ENCODE measurements at regions not wholly inside any gene's neighbourhood (a gene's known extent, or its start where the extent isn't known, plus 50 kb on each side); places are given as distances from the start of the nearest gene placed in this dataset.
"Not testable (repeated sequence)": the region's sequence is repeated elsewhere in the genome, so short reads cannot be mapped to it uniquely, and the experiment has no call there.

DNA sequence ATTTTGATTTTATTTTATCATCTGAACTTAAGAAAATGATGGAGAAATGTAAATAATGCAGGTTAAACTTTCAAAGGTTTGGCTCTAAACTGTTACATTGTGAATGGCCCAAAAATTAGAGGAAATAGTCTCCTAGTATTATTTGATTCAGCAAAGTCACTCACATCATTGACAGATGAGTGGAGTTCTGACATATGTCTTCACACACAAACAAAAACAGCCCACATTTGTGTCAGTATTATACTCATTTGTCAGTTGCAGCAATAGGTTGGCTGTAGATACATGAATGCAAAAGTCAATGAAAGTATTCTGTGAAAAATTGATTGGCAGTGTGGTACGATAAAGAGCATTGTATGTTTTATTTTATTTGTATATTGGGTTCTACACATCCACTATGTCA is 108.8 kb upstream of the BMPER start:
- ATAC-seq (no peak), DNase-seq (ENCODE audit: missing footprints) (no peak)
- intact Hi-C loops (cut with DNase I): no loop called here

DNA sequence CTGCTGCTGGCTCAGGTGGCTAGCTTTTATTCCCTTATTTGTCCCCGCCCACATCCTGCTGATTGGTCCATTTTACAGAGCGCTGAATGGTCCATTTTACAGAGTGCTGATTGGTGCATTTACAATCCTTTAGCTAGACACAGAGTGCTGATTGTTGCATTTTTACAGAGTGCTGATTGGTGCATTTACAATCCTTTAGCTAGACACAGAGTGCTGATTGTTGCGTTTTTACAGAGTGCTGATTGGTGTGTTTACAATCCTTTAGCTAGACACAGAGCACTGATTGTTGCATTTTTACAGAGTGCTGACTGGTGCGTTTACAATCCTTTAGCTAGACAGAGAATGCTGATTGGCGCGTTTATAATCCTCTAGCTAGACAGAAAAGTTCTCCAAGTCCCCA is 107.8 kb upstream of the BMPER start:
- DNase-seq (ENCODE audit: missing footprints); intact Hi-C loops (cut with DNase I); ATAC-seq: not testable (repeated sequence)

DNA sequence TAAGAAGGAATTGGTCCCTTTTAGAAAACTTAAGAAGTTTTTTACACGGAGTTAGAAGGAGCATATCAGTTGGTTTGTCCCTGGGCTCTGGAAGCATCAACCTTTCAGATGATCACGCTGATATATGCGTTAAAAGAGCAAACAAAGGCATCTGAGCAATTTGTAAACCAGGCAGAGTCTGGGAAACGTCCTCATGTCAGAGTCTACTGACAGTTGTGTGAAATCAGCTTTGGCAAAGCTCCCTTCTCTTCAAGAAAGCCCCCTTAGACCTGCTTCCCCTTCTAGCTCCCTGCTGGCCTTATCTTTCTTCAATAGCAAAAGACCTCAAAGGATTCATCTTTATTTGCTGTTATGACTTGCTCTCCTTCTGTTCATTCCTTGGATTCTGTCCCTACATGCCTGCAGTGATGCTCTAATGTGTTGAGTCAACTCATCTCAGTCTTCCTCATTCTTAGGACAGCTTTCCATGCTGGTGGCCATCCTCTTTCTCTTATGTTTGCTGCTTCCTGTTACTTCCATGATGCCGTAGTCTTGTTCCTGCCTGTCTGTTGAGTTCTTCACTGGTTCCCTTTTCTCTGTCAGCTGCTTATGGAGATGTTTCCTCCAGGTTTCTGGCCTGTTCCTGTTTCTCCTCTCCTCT is 106.5 kb upstream of the BMPER start:
- DNase-seq (ENCODE audit: missing footprints): no peak
- no peak for ATAC-seq
- intact Hi-C loops (cut with DNase I): no loop called here

DNA sequence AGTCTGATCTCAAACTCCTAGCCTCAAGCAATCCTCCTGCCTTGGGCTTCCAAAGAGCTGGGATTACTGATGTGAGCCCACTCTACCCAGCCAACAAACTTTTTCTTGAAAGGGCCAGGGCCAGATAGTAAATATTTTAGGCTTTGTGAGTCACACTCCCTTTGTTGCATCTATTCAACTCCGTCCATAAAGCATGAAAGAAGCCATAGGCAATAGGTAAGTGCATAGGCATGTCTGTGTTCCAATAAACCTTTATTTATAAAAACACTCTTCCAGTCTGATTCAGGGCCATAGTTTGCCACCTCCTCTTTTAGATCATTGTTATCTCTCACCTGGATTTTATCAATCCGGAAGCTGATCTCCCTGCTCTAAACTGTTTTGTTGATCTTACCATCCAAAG is 105.6 kb upstream of the BMPER start:
- ATAC-seq: no peak
- intact Hi-C loops (cut with DNase I): no loop called here
- no peak for DNase-seq (ENCODE audit: missing footprints)

DNA sequence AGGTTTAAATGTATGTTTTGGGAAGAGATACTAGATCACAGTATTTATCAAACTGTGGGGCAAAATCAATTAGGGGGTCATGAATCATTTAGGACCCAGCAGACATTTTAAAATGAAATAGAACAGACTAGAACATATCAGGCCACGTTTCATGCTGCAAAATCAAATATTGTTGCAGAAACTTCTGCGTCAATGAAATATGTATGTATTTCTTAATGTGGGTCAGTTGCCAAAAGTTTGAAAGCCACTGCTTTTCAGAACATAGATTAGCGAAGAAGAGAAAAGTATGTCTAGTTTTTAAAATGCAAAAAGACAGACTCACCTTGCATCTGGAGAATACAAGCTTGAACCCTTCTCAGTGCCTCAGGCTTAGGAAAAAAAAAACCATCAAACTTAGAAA is 102.7 kb upstream of the BMPER start:
- no peak for DNase-seq (ENCODE audit: missing footprints)
- ATAC-seq: no peak
- intact Hi-C loops (cut with DNase I): no loop called here

DNA sequence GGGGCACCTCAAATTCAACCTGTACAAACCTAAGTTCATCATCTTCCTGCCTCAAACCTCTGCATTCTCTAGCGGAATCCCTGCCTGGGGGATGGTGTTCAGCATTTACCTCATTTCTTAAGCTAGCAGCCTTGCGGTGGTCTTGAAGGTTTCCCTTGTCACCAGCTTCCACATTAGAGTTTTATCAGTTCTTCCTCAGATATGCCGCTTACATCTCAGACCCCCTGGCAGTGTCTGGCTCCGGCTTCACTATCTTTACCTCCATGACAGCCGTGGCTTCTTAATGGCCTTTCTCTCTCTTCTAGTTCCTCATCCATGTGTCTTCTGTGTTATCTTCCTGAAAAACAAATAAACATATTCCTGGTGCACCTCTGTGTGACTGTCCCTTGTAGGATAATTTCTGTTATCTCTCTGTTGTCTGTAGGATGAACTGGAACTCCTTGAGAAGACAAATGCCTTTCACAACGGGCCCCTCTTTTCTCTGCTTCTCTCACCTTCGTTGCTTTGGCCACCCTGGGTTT is 101.1 kb upstream of the BMPER start:
- ATAC-seq: no peak
- intact Hi-C loops (cut with DNase I): no loop called here
- DNase-seq (ENCODE audit: missing footprints): no peak

DNA sequence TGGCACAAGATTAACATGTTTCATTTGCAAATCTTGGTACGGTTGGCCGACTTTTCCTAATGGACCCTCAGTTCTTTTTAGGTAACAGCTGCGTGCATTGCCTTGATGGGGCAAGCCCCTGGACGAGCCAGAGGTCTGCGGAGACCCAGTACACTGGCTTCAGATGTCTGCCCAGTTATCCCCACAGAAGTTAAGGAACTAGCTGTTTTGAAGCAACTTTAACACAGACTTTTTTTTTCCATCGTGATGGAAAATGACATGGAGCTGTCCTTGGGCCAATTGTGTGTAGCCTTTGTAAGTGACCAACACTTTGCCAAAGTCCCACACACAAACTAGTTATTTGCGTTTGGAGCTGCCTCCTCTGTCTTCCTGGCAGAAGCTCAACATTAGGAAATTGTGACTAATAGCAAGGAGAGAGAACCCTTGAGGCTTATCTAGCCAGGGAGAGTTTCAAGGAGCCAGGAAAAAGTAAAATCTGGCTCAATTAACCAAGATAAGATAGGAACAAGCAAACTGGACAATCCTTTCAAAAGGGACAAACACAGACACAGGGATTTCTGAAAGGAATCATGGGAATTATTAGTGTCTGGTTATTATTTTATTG is 99.6 kb upstream of the BMPER start:
- peak; percentile 81 for ATAC-seq
- DNase-seq (ENCODE audit: missing footprints): no peak
- intact Hi-C loops (cut with DNase I): loop anchor here (5.0 kb wide), 1 partner anchor 43 kb away; no protein-coding TSS in a partner anchor

DNA sequence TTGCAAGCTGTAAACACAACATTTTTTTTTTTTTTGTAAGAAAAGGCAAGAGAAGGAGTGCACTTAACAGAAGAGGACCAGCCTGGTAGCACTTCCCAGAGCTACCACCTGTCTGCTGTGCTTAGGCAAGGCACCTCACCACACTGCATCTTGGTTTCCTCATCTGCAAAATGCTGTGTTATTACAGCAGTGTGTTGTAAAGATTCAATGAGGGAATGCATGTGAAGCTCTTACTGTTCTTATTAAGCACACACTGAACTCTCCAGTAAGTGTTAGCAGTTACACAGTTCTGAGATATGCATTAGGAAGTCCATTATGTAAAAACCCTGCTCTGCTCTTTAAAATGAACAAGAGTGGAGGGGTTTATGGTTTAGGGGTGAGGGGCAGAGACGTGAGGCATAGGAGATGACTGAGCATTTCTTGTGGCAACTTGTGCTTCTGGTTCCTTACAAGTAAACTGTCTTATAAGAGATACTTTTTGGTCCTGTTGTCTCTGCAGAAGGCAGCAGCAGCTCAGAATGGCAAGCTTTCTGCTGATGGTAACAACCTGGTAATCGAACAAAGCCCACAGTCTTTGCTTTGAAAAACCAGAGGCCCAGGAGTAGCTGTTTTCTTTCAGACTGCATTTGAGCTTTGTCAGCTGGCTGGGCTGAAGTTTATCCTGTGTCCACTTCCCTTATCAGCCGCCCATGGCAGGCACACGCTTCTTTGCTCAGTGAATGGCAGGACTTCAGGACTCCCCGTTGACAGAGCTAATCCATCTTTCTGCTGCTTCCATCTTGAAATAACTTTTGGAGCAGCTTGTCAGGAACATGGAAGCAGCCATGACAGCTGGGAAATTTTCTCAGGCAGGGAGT is 98.8 kb upstream of the BMPER start:
- ATAC-seq: peak; percentile 90
- intact Hi-C loops (cut with DNase I): loop anchor here (5.0 kb wide), 1 partner anchor 44 kb away; no protein-coding TSS in a partner anchor
- peak; percentile 70 for DNase-seq (ENCODE audit: missing footprints)

DNA sequence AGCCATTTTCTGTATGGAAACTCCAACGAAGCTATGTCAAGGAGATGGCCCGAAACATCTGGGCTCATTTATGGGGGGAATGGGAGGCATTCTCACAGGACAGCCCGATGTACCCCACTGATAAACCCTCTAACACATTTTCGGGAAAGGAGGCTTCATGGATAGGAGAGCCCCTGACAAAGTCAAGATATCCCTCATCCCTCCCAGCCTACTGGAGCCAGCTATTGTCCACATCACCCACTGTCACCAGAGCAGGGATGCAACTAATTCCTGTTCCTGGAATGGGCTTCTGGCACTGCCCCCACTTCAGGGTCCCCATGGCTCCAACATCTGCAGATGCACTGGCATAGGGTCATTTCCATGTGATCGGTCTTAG is 98.2 kb upstream of the BMPER start:
- ATAC-seq: no peak
- intact Hi-C loops (cut with DNase I): loop anchor here (5.0 kb wide), 1 partner anchor 45 kb away; no protein-coding TSS in a partner anchor
- DNase-seq (ENCODE audit: missing footprints): no peak

DNA sequence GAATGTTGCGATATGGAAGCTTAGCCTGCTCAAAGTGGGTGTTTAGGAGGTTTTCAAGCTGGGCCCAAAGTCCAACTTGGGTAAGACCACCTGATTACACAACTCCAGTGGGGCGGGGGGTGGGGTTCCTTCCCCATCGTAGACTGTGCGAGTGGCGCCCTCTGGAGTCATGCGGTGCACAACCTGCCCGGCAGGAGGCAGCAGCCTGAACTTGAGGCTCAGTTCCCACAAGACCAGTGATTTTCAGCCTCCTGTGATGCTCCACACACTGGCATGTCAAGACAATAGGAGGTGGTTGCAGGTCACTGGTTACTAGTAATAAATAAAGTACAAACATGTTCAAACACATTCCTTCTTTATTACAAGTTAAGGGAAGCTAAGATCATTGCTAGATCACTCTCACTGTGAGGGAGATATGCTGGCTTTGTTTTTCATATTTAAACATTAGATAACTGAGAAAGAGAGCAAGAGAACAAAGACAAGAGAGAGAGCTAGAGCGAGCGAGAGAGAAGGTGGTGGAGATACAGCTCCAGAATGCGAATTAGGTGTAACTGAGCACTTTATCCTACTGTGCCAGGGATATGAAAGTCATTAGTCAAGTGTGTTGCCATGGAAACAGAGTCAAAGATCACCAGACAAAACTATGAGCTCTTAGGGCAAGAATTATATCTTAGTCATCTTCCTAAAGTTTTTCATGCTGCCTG is 97.4 kb upstream of the BMPER start:
- DNase-seq (ENCODE audit: missing footprints) (peak; percentile 64), ATAC-seq (no peak)
- intact Hi-C loops (cut with DNase I): loop anchor here (5.0 kb wide), 1 partner anchor 46 kb away; no protein-coding TSS in a partner anchor

DNA sequence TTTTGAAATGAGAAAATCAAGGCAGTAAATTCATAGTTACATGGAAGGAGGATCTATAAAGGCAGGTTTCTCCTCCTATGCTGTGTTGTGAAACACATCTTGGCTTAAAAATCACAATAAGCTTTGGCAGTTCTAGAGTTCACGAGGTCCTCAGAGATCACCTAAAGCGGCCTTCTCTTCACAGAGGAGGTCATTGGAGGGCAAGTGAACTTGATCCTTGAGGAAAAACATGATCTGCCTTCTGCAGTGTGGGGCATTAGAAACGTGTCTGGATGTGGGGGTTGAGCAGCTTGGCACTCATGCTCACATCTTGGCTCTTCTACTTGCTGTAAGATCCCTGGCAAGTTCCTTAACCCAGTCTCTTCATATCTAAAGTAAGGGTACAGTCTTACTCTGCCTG is 96.1 kb upstream of the BMPER start:
- DNase-seq (ENCODE audit: missing footprints): no peak
- intact Hi-C loops (cut with DNase I): loop anchor here (5.0 kb wide), 1 partner anchor 47 kb away; no protein-coding TSS in a partner anchor

DNA sequence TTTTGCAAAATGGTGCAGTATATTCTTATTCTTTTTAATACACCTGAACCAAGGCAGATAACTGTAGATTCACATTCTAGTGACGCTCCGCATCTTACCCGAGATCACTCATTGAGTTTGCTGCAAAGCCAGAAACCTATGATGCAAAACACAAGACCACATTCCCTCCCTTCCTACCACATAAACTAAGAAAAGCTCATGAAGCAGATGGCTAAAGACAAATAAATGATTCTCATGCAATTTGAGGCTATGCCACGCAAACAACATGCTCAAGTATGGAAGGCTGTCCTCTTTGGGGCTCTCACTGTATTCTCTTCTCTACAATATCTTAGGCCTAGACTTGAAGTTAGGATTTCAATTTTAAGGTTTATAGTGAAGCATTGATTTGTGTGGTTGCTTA is 95.0 kb upstream of the BMPER start:
- intact Hi-C loops (cut with DNase I): no loop called here
- ATAC-seq (no peak), DNase-seq (ENCODE audit: missing footprints) (no peak)

More for the DNA sequence above, 96.1 kb upstream of the BMPER start:
- no peak for ATAC-seq

DNA sequence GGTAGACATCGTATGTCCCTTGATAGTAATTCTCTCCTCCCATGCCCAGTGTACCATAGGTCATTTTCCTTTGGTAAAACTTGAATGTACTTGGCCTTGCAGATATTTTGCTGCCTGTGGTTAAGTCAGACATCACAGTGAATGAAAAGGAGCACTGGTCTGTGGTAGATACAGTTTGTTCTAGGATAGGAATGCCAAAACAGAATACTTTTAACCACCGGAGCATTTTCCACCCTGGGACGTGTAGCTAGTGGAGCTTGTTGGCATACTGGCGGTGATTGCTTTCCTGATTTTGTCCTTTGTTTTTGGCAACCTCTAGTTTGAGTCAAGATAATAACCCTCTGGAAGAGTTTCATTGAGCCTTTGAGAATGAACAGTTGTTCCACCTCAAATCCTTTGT is 92.0 kb upstream of the BMPER start:
- no peak for ATAC-seq
- intact Hi-C loops (cut with DNase I): no loop called here
- no peak for DNase-seq (ENCODE audit: missing footprints)

DNA sequence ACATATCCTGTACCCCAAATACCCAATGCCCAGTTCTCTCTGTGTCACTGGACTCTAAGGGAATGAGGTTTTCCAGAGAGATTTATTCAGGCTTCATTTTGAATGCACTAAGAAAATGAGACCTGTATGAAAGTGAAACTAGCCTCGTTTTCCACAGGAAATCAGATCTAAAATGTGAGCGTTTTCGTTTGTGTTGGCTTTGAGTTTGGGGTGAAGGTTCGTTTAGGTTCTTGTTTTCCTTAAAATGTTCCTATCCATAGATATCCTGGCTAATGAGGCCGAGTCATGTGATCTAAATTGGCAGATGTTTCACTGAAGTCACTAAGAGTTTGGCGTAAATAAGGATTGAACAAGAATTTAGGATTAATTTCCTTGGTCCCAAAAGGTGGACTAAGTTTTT is 90.9 kb upstream of the BMPER start:
- DNase-seq (ENCODE audit: missing footprints) (no peak), ATAC-seq (no peak)
- intact Hi-C loops (cut with DNase I): no loop called here

DNA sequence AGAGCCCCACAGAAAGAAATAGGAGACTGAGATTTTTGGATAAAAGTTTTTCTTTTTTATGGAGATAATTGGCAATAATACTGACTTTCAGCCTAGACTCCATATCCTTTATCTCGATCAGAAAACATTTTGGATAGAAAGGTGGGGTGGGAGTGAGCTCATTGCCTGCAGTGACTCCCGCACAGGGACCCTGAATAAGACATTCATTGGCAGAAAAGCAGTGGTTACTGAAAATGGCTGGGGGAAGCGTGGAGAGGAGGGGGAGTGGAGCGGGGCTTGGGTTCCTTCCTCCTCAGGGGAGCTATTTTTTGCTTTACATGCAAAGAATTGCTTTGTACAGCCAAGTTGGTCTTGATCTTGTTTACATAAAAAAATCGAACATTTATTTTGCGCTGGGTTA is 90.4 kb upstream of the BMPER start:
- intact Hi-C loops (cut with DNase I): no loop called here
- no peak for DNase-seq (ENCODE audit: missing footprints)
- ATAC-seq: peak; percentile 68

DNA sequence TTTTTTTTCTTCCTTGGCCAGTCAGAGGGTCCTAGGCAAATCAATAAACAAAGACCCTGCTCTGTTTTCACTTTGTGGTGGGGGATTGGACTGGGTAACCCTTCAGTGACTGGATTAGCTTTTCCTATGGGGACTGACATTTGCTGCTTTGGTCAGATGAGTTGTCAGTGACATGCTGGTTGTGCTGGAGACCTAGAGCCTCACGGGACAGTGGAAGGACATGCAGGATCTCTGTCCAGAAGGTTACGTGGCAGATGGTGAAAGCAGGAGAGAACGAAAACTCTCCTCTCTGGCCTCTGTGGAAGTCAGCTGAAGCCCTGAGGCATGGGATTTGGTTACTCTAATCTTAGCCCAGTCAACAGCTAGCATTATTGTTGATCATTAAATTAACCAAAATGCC is 90.0 kb upstream of the BMPER start:
- intact Hi-C loops (cut with DNase I): no loop called here
- no peak for DNase-seq (ENCODE audit: missing footprints)

DNA sequence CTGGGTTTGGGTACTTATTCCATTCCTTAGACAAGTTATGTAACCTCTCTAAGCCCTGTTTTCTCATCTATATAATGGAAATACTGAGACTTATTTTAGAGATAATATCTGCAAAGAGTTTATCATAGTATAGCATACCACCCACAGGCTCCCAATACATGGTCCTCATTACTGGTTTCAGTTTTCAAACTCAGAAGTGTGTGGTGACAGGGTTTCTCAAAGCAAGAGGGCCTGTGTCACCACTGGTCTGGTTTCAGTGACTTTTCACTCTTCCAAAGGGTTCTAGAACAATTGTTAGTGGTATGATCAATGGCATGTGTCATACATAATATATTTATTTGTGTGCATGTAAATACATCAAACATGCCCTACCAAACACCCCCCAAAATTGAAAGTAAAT is 89.2 kb upstream of the BMPER start:
- intact Hi-C loops (cut with DNase I): no loop called here

More for the DNA sequence above, 90.0 kb upstream of the BMPER start:
- ATAC-seq: peak; percentile 82

DNA sequence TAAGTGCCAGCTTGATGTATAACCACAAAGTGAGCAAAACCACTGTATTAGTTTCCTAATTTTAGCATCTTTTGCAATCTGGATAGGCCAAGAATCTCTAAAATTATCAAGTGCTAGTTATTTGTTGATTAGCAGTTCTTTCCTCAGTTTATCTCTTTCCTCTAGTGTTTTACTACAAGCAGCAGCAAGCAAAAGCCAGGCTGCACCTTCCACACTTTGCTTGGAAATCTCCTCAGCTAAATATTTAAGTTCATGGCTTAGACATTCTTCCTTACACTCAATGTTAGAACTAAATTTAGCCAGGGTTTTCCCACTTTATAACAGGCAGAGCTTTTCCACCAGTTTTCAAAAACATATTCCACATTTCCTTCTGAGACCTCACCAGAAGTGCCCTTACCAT is 85.7 kb upstream of the BMPER start:
- DNase-seq (ENCODE audit: missing footprints) (no peak), ATAC-seq (no peak)
- intact Hi-C loops (cut with DNase I): no loop called here

More for the DNA sequence above, 89.2 kb upstream of the BMPER start:
- no peak for DNase-seq (ENCODE audit: missing footprints)
- ATAC-seq: no peak

DNA sequence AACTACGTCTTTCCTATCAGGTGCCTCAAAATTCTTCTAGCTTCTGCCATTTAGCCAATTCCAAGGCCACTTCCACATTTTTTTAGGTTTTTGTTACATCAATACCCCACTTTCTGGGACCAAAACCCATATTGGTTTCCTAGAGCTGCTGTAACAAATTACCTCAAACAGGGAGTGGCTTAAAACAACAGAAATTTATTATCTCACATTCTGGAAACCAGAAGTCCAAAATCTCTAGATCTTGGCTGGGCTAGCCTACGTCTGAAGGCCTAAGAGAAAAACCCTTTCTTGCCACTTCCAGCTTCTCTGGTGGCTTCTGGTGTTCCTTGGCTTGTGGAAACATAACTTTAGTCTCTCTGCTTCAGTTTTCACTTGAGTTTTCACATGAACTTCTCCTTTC is 85.1 kb upstream of the BMPER start:
- intact Hi-C loops (cut with DNase I): no loop called here
- no peak for DNase-seq (ENCODE audit: missing footprints)
- no peak for ATAC-seq

Data from Right ventricle myocardium inferior (tissue), 1 donor.